ENCODE measurements at regions not wholly inside any gene's neighbourhood (a gene's known extent, or its start where the extent isn't known, plus 50 kb on each side); places are given as distances from the start of the nearest gene placed in this dataset.

DNA sequence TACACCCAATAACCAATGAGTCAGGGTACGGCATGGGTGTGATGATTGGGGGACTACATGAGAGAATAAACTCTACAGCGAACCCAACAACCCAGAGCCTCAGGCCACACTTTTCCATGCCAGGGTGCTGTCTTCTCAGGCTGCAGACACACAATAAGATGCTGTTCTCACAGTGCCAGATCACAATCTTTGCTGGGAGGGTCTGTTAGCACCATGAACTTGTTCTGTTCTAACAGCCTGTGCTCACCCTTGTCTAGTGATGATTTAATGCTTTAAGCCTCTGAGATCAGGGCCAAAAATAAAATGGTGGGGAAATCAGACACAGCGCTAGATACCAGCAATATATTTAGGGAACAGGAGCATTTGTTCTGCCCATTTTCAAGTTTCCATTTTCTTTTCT is 621.9 kb upstream of the TBX3 start:
- H3K9me2 ChIP-seq (ENCODE audit: insufficient read depth), result no peaks in the 10 kb centered on the region
- H2AFZ ChIP-seq (ENCODE audit: low read depth, low read length, poor library complexity, severe bottlenecking), result no peak overlapping the region
- H3K27ac ChIP-seq (ENCODE audit: low read depth, low read length), result no peak overlapping the region
- H3K4me1 ChIP-seq (ENCODE audit: control insufficient read depth in 1 of 2, insufficient read depth in 2 of 2, low read length in 2 of 2), result no peaks in the 10 kb centered on the region
- H3K79me2 ChIP-seq (ENCODE audit: insufficient read depth, low read length), result no peaks in the 10 kb centered on the region
- no peaks in the 10 kb centered on the region for H4K20me1 ChIP-seq (ENCODE audit: insufficient read depth)
- no TSS peak for BruUV-seq (replicated peaks)
- no peaks in the 10 kb centered on the region for H3K9me3 ChIP-seq (ENCODE audit: control insufficient read depth in 1 of 2, insufficient read depth in 1 of 2, low read depth in 1 of 2, low read length in 2 of 2)
- H3K4me3 ChIP-seq (replicated peaks in 1 of 2; ENCODE audit: low read depth in 1 of 2, low read length in 2 of 2), result no peak overlapping the region
- no peak overlapping the region for H3K4me2 ChIP-seq (ENCODE audit: low read length)
- CTCF ChIA-PET, result no interaction called here
- no peak for TF ChIP-seq SIN3A (IDR thresholded peaks at IDR 0.05; ENCODE audit: low read depth)
- TF ChIP-seq CBX3 (IDR thresholded peaks at IDR 0.05; ENCODE audit: low read depth), result no peak
- TF ChIP-seq TCF7L2 (IDR thresholded peaks at IDR 0.05; ENCODE audit: borderline replicate concordance, extremely low read depth, insufficient read depth, insufficient read length), result no peak
- no peak for TF ChIP-seq EGR1 (IDR thresholded peaks at IDR 0.05; ENCODE audit: low read depth)
- TF ChIP-seq POLR2AphosphoS5 (IDR thresholded peaks at IDR 0.05; ENCODE audit: low read depth, low read length), result no peak
- no peak for TF ChIP-seq JUND (IDR thresholded peaks at IDR 0.05)
- TF ChIP-seq ZNF274 (IDR thresholded peaks at IDR 0.05; ENCODE audit: low read depth, low read length), result no peak
- no peak for TF ChIP-seq ELF1 (IDR thresholded peaks at IDR 0.05; ENCODE audit: borderline replicate concordance, low read depth)
- no peak for TF ChIP-seq MAX (IDR thresholded peaks at IDR 0.05)
- TF ChIP-seq RAD21 (IDR thresholded peaks at IDR 0.05; ENCODE audit: low read depth), result no peak
- no peak overlapping the region for H3K9ac ChIP-seq (ENCODE audit: low read length)
- POLR2A ChIA-PET, result no interaction called here
- H3K27me3 ChIP-seq (ENCODE audit: insufficient read depth, low read length), result no peaks in the 10 kb centered on the region
- no peaks in the 10 kb centered on the region for H3K36me3 ChIP-seq (ENCODE audit: control insufficient read depth in 1 of 2, insufficient read depth in 2 of 2, low read length in 2 of 2)
- intact Hi-C loops (cut with micrococcal nuclease), result no loop called here
- no peak for DNase-seq (ENCODE audit: low read depth, low spot score)
- ATAC-seq, result no peak
- RAD21 ChIA-PET (ENCODE audit: low non-redundant PET in 1 of 2, low total read pairs in 2 of 2, uncharacterized antibody in 2 of 2, unreplicated experiment in 2 of 2), result no interaction called here

- TF ChIP-seq FOSL1 (IDR thresholded peaks at IDR 0.05; ENCODE audit: low read depth) (no peak), YY1 (IDR thresholded peaks at IDR 0.05; ENCODE audit: extremely low read depth, insufficient replicate concordance, low read depth, low read length) (no peak), EZH2phosphoT487 (IDR thresholded peaks at IDR 0.05; ENCODE audit: borderline replicate concordance) (no peak), TCF7L2 (IDR thresholded peaks at IDR 0.05; ENCODE audit: borderline replicate concordance, extremely low read depth, insufficient read depth, insufficient read length) (no peak), RAD21 (IDR thresholded peaks at IDR 0.05; ENCODE audit: low read depth) (no peak), POLR2A (IDR thresholded peaks at IDR 0.05; ENCODE audit: borderline replicate concordance, extremely low read depth, insufficient read depth, insufficient read length) (no peak), ZBTB33 (IDR thresholded peaks at IDR 0.05; ENCODE audit: extremely low read depth, insufficient replicate concordance, low read length) (no peak), ZNF274 (IDR thresholded peaks at IDR 0.05; ENCODE audit: low read depth, low read length) (no peak), SRF (IDR thresholded peaks at IDR 0.05; ENCODE audit: low read depth) (no peak)
- no peaks in the 10 kb centered on the region for H3K4me1 ChIP-seq (ENCODE audit: control insufficient read depth in 1 of 2, insufficient read depth in 2 of 2, low read length in 2 of 2)
Observed at GRCh38 chr12:115305275-115305674, 621.3 kb upstream of the TBX3 start.

More at GRCh38 chr12:115305275-115305674, 621.3 kb upstream of the TBX3 start:
- Histone ChIP-seq H3K79me2 (ENCODE audit: insufficient read depth, low read length) (no peaks in the 10 kb centered on the region), H3K27ac (ENCODE audit: low read depth, low read length) (no peak overlapping the region), H3K9me3 (ENCODE audit: control insufficient read depth in 1 of 2, insufficient read depth in 1 of 2, low read depth in 1 of 2, low read length in 2 of 2) (no peaks in the 10 kb centered on the region), H3K4me3 (replicated peaks in 1 of 2; ENCODE audit: low read depth in 1 of 2, low read length in 2 of 2) (no peak overlapping the region), H4K20me1 (ENCODE audit: insufficient read depth) (no peaks in the 10 kb centered on the region), H3K9ac (ENCODE audit: low read length) (no peak overlapping the region), H2AFZ (ENCODE audit: low read depth, low read length, poor library complexity, severe bottlenecking) (no peak overlapping the region), H3K27me3 (ENCODE audit: insufficient read depth, low read length) (no peaks in the 10 kb centered on the region), H3K36me3 (ENCODE audit: control insufficient read depth in 1 of 2, insufficient read depth in 2 of 2, low read length in 2 of 2) (no peaks in the 10 kb centered on the region), H3K4me2 (ENCODE audit: low read length) (no peak overlapping the region), H3K9me2 (ENCODE audit: insufficient read depth) (no peaks in the 10 kb centered on the region)
- POLR2A ChIA-PET, result no interaction called here
- CTCF ChIA-PET, result no interaction called here
- no peak for ATAC-seq
- RAD21 ChIA-PET (ENCODE audit: low non-redundant PET in 1 of 2, low total read pairs in 2 of 2, uncharacterized antibody in 2 of 2, unreplicated experiment in 2 of 2), result no interaction called here
- no peak for DNase-seq (ENCODE audit: low read depth, low spot score)
- intact Hi-C loops (cut with micrococcal nuclease), result no loop called here
- no TSS peak for BruUV-seq (replicated peaks)

Data from HCT116 (cell line).